ENCODE measurements at regions not wholly inside any gene's neighbourhood (a gene's known extent, or its start where the extent isn't known, plus 50 kb on each side); places are given as distances from the start of the nearest gene placed in this dataset.

GRCh38 chr7:84447636-84448293 lies 253.2 kb upstream of the SEMA3A start:
- no peak for TF ChIP-seq CTCF (IDR thresholded peaks at IDR 0.05)
- TF ChIP-seq POLR2A (IDR thresholded peaks at IDR 0.05) = no peak
